Tibial artery (tissue), 4 donors: ENCODE measurements at regions not wholly inside any gene's neighbourhood (a gene's known extent, or its start where the extent isn't known, plus 50 kb on each side); places are given as distances from the start of the nearest gene placed in this dataset.
"Not testable (repeated sequence)": the region's sequence is repeated elsewhere in the genome, so short reads cannot be mapped to it uniquely, and the experiment has no call there.

ENCODE experiments used
- DNase-seq, 2 donors: peaks; one replicate each; pipeline ENCODE4 v3.0.0-alpha.2; 2019
- H3K27ac ChIP-seq, 2 donors: fragments of 200-600 bp; sonication (generic) in 1 of 2; 1 replicate in 1 of 2; 2 replicates in 1 of 2; pipeline ENCODE4 v1.5.1; 2018 to 2019; ENCODE audit warnings: mild to moderate bottlenecking in 1 of 2
- H3K27me3 ChIP-seq, 2 donors: fragments of 200-600 bp; sonication (generic) in 1 of 2; one replicate each; pipeline versions ENCODE4 v1.5.1 to v1.6.0; 2016 to 2019
- H3K36me3 ChIP-seq, 3 donors: fragments of 200-600 bp; sonication (generic) in 2 of 3; one replicate each; pipeline ENCODE4 v1.5.1; 2016 to 2019; ENCODE audit warnings: mild to moderate bottlenecking in 2 of 3
- H3K4me1 ChIP-seq, 4 donors: fragments of 200-600 bp; sonication (generic) in 2 of 4; 1 replicate in 3 of 4; 2 replicates in 1 of 4; pipeline ENCODE4 v1.5.1; 2016 to 2019
- H3K4me3 ChIP-seq, 2 donors: fragments of 200-600 bp; sonication (generic) in 1 of 2; 1 replicate in 1 of 2; 2 replicates in 1 of 2; pipeline ENCODE4 v1.5.1; 2018 to 2019; ENCODE audit warnings: mild to moderate bottlenecking in 2 of 2
- H3K9me3 ChIP-seq, 3 donors: fragments of 200-600 bp; sonication (generic) in 1 of 3; one replicate each; pipeline ENCODE4 v1.5.1; 2016 to 2019
- intact Hi-C: fragments of 100-400 bp; cut with DNase I; formaldehyde crosslinking; loops from one replicate; pipeline ENCODE4 v1.15.0; 2023; ENCODE audit warnings: low total_unique reads
- TF ChIP-seq, protein P1 (sequence below), 2 experiments: fragments of 200-600 bp in 1 of 2; fragments of 450-650 bp in 1 of 2; IDR thresholded peaks; one replicate each; pipeline ENCODE4 v1.5.1; 2017 to 2019; ENCODE audit warnings: antibody characterized with exemption in 2 of 2, mild to moderate bottlenecking in 1 of 2, moderate library complexity in 1 of 2

DNA sequence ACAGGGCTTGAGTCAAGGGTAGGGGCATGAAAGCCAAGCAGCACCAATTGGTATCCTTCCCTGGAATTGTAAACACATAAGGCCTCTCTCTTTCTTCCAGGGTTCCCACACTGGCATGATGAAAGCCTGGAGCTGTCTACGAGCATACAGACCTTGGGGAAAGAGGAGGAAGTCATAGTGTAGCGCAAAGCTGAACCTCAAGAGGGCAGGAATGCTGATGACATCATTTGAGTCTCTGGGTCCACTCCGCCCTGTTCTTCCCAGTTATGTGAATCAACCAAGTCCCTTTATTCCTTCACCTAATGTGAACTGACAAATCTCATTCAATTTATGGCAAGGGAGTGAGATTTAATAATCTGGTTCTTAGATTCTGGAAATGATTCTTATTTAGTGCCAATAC, 266.4 kb upstream of the NCAM1 start:
- H3K4me3 ChIP-seq, result no peak overlapping the region
- H3K36me3 ChIP-seq, result no peaks in the 10 kb centered on the region
- TF ChIP-seq, protein P1, sequence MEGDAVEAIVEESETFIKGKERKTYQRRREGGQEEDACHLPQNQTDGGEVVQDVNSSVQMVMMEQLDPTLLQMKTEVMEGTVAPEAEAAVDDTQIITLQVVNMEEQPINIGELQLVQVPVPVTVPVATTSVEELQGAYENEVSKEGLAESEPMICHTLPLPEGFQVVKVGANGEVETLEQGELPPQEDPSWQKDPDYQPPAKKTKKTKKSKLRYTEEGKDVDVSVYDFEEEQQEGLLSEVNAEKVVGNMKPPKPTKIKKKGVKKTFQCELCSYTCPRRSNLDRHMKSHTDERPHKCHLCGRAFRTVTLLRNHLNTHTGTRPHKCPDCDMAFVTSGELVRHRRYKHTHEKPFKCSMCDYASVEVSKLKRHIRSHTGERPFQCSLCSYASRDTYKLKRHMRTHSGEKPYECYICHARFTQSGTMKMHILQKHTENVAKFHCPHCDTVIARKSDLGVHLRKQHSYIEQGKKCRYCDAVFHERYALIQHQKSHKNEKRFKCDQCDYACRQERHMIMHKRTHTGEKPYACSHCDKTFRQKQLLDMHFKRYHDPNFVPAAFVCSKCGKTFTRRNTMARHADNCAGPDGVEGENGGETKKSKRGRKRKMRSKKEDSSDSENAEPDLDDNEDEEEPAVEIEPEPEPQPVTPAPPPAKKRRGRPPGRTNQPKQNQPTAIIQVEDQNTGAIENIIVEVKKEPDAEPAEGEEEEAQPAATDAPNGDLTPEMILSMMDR (IDR thresholded peaks at IDR 0.05), result no peak
- H3K4me1 ChIP-seq, result no peaks in the 10 kb centered on the region
- DNase-seq, result no peak
- no peaks in the 10 kb centered on the region for H3K9me3 ChIP-seq
- H3K27ac ChIP-seq, result no peak overlapping the region
- intact Hi-C loops, result no loop called here
- no peaks in the 10 kb centered on the region for H3K27me3 ChIP-seq

- H3K27ac ChIP-seq, result no peak overlapping the region
- no peaks in the 10 kb centered on the region for H3K4me1 ChIP-seq
- no peaks in the 10 kb centered on the region for H3K36me3 ChIP-seq
- TF ChIP-seq, protein P1 (IDR thresholded peaks at IDR 0.05), result no peak
- no peaks in the 10 kb centered on the region for H3K9me3 ChIP-seq
- intact Hi-C loops, result no loop called here
- no peaks in the 10 kb centered on the region for H3K27me3 ChIP-seq
- DNase-seq, result no peak
- no peak overlapping the region for H3K4me3 ChIP-seq
These were observed 263.6 kb upstream of the NCAM1 start for GRCh38 chr11:112697391-112698178.

- Histone ChIP-seq H3K9me3 (peaks cover 0 to 5% (median 0%) of the 10 kb centered on the region in 3 donors), H3K4me1 (no peaks in the 10 kb centered on the region), H3K27me3 (peaks cover 0 to 3% of the 10 kb centered on the region in 2 donors), H3K27ac (no peak overlapping the region), H3K36me3 (no peaks in the 10 kb centered on the region), H3K4me3 (no peak overlapping the region)
- TF ChIP-seq, protein P1 (IDR thresholded peaks at IDR 0.05), result no peak
- intact Hi-C loops, result no loop called here
- DNase-seq, result no peak
These were observed 256.1 kb upstream of the NCAM1 start for GRCh38 chr11:112705148-112705547.

- DNase-seq, result no peak
These were observed 254.4 kb upstream of the NCAM1 start for GRCh38 chr11:112706863-112707262.

GRCh38 chr11:112714340-112714739, 246.9 kb upstream of the NCAM1 start:
- H3K27ac ChIP-seq, H3K36me3 ChIP-seq, H3K4me1 ChIP-seq, intact Hi-C loops, H3K4me3 ChIP-seq, DNase-seq, H3K27me3 ChIP-seq, H3K9me3 ChIP-seq: not testable (repeated sequence)

More at GRCh38 chr11:112706863-112707262, 254.4 kb upstream of the NCAM1 start:
- Histone ChIP-seq H3K27ac (no peak overlapping the region), H3K4me3 (no peak overlapping the region), H3K36me3 (no peaks in the 10 kb centered on the region), H3K4me1 (no peaks in the 10 kb centered on the region), H3K9me3 (peaks cover 0 to 5% (median 0%) of the 10 kb centered on the region in 3 donors), H3K27me3 (peaks cover 0 to 3% of the 10 kb centered on the region in 2 donors)
- TF ChIP-seq, protein P1 (IDR thresholded peaks at IDR 0.05), result no peak
- intact Hi-C loops, result no loop called here

- no peaks in the 10 kb centered on the region for H3K9me3 ChIP-seq
- no peaks in the 10 kb centered on the region for H3K4me1 ChIP-seq
- TF ChIP-seq, protein P1 (IDR thresholded peaks at IDR 0.05), result no peak
- no peak for DNase-seq
- intact Hi-C loops, result no loop called here
- H3K27ac ChIP-seq, result no peak overlapping the region
- H3K4me3 ChIP-seq, result no peak overlapping the region
- no peaks in the 10 kb centered on the region for H3K27me3 ChIP-seq
- H3K36me3 ChIP-seq, result no peaks in the 10 kb centered on the region
These were observed 246.2 kb upstream of the NCAM1 start for GRCh38 chr11:112715056-112715455.
